Glomerular visceral epithelial cell (primary cell): ENCODE measurements at regions not wholly inside any gene's neighbourhood (a gene's known extent, or its start where the extent isn't known, plus 50 kb on each side); places are given as distances from the start of the nearest gene placed in this dataset.
"Not testable (repeated sequence)": the region's sequence is repeated elsewhere in the genome, so short reads cannot be mapped to it uniquely, and the experiment has no call there.

Experiments used
- DNase-seq: peaks from one replicate; pipeline ENCODE4 v3.0.0-alpha.2; 2016; ENCODE audit errors: extremely low spot score

GRCh38 chr22:27250418-27250817 is 551.1 kb downstream of the MN1 start:
- DNase-seq, result no peak

DNA sequence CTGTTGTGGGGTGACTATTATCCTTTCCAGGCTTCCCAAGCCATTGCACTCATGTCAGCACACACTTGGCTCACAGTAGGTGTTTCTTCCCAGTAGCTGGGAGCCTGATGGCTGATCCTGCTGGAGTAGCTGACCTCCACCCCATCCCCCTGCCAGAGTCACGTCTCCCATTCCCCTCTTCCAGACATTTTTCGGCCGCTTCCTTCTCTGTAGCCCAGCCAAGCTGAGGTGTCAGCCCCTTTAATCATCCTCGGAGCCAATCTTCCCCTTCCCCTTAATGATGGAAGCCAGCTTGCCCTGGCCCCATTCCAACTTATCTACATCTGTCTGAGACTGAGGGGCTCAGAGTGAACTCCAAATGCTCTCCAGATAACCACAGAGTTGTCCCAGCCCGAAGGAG is 550.7 kb downstream of the MN1 start:
- DNase-seq, result no peak

- DNase-seq, result no peak
Measured at GRCh38 chr22:27251563-27251962, 550.0 kb downstream of the MN1 start.

DNA sequence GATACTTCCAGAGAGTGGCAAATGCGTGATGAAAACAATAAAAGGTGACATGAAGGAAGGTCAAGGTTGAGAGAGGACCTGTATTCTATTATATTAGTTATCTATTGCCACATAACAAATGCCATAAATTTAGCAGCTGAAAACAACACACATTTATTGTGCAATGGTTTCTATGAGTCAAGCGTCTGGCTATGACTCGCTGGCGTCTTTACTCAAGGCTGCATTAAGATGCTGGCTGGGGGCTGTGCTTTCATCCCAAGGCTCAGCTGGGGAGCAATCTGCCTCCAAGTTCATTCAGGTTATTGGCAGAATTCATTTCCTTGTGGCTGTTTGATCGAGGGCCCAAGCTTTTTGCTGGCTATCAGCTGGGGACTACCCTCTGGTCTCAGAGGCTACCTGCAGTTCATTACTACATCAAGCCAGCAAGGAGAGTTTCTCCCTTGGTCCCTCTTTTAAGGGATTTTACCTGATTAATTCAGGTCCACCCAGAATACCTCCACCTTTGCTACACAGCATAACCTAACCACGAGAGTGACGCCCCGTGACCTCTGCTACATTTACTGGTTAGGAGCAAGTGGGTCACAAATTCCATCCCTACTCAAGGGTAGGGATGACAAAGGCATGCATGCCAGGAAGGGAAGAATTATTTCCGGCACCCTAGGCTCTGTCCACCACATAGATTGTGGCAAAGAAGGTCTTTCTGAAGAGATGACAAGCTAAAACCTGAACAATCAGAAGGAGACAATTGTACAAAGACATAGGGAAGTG is 549.1 kb downstream of the MN1 start:
- DNase-seq, result peak; percentile 65

DNA sequence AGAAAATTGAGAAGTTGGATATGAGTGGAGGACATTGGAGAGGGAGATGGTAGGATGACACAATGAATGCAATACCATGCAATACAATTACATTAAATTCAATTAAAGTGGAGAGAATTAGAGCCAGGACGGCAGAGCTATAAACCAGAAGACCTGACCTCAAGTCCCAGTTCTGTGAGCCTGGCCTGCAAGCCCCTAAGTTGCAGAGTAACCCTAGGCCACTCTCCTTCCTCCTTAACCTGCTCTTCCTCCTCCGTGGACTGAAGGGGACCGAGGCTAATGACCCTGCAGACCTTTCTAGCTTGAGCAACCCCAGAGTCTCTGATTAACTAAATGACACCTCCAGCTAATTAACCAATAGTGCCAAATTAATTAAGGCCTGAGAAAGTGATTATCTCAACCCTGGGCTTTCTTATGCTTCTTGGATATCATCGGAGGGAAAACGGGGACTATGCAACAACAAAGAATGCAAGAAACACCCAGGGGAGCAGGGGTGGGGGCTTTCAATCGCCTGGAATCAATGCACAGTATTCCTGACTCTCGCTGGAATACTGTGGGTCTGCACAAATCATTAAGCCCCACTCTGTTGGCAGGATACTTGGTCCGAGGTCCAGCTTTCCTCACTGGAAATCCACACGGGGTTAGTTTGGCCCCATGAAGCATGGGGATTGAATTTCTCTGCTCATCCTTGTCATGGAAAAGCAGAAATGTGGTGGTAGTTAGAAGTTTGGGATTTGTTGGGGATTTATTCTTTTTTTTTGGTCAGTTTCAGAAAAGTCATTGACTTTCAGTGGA is 548.3 kb downstream of the MN1 start:
- DNase-seq, result no peak

DNA sequence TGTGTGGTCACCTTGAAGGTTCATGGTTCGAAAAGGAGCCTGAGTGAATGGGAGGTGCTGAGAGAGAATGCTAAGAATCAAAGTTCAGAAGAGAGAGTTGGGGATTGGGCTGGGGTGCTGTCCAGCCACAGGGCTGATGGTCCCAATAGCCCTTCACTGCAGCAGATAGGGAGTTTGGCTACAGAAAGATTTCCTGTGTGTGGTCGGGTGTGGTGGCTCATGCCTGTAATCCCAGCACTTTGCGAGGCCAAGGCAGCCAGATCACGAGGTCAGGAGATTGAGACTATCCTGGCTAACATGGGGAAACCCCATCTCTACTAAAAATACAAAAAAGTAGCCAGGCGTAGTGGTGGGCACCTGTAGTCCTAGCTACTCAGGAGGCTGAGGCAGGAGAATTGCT is 547.5 kb downstream of the MN1 start:
- not testable (repeated sequence) for DNase-seq

DNA sequence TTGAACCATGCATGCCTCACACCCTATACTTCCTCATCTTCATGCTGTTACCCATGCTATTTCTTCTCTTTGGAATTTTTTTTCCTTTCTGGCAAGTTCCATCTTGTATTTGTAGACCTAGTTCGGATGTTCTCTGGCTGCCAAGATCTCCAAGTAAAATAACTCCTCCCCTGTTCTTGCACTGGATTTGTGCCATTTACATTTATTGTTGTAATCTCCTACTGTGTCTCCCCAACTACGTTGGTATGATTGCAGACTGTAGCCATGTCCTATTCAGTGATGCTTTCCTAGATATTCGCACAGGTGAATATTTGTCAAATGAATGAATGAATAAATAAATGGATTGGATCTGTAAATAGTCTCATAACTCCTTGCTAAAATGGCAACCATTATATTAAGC is 546.0 kb downstream of the MN1 start:
- no peak for DNase-seq

DNA sequence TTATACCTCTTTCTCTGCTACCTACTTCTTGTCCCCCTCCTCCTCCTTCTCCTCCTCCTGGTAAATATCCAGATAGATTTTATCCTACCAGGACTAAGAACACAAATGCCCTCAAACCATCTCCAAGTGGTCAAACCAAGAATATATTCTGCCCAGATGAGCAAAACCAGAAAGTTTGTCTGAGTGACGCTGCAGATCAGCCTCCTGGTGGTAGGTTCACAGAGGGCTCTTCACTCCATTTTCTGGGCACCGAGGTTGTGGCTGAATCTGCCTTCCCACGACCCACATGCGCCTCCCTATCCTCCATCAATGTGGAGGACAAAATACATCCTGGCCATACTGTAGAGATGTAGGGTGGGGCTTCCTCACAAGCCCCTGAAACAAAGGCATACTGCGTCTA is 543.6 kb downstream of the MN1 start:
- no peak for DNase-seq

GRCh38 chr22:27258616-27259172 is 542.9 kb downstream of the MN1 start:
- no peak for DNase-seq

GRCh38 chr22:27259433-27259832 is 542.1 kb downstream of the MN1 start:
- DNase-seq, result no peak

DNA sequence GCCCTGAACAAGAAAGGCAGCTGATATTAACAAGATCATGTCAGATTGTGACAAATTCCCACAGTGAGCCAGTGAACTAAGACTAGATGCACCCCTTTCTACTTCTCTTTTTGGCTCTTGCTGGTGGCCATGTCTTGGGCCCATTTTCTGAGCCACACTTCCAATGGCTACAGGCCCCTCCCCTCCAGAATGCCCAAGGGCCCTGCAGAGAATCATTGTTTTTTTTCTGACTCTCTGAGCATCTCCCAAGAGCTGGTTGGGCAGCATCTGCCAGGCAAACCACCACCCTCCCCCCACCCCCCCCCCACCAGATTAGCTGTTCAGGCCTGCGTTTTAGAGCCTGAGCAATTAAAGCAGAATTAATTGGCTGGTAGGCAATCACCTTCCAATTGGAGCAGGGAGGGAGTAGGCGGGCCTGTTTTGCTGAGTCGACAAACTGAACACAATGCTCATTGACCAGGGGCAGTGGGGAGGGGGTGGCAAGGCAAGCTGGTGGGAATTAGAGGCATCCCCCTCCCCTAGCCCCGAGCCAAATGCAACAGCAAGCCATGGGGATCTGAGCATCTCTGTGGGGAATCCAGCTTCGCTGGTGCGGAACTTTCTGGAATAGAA is 541.4 kb downstream of the MN1 start:
- no peak for DNase-seq

GRCh38 chr22:27262361-27262760 is 539.2 kb downstream of the MN1 start:
- DNase-seq, result no peak

GRCh38 chr22:27264184-27264583 is 537.4 kb downstream of the MN1 start:
- no peak for DNase-seq

DNA sequence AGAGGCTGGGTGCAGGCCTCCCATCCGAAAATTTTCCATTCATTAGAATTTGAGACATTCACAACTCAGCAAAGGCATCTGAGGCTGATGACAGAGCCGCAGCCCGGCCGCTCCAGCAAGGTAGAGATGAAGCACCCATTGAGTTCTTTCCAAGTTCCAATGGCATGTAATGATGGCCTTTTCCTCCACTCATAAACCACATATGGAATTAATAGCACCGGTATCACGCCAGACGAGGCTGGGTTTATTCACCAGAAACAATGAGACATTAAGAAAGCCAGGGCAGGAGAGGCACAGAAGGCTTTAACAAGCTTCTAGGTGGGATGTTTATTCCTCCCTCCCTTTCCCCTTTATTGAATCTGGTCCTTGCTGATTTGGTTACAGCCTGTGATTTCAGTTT is 534.4 kb downstream of the MN1 start:
- no peak for DNase-seq

GRCh38 chr22:27269751-27270543 is 531.6 kb downstream of the MN1 start:
- DNase-seq, result no peak

DNA sequence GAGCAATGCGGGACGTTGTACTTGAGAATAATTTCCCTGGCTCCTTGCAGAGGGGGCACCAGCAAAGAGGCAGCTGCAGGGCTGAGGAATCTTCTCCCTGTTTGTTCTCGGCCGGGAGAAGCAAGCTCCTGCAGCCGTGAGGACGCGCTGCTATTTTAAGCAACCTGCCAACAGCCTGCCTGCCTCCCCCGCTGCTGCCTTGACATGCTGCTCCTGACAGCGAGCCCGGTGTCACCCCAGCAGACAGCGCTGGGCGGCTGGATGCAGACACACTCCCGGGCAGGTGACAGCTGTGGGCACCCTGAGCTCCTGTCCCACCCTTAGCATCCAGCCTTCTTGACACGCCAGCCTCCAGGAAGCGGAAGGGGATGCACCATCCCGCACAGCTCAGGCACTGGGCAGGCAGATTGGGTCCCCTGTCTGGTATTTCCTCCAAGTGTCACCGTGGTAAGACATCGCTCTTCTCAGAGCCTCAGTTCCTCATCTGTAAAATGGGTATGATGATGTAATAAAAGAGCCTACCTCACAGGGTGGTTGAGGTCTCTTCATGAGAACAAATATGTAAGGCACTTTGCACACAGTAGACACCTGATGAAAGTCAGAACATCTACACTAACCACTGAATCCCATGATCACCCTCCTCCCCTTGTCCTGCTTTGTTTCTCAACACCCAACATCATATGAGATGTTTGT is 530.6 kb downstream of the MN1 start:
- no peak for DNase-seq

GRCh38 chr22:27273436-27273835 is 528.1 kb downstream of the MN1 start:
- no peak for DNase-seq

DNA sequence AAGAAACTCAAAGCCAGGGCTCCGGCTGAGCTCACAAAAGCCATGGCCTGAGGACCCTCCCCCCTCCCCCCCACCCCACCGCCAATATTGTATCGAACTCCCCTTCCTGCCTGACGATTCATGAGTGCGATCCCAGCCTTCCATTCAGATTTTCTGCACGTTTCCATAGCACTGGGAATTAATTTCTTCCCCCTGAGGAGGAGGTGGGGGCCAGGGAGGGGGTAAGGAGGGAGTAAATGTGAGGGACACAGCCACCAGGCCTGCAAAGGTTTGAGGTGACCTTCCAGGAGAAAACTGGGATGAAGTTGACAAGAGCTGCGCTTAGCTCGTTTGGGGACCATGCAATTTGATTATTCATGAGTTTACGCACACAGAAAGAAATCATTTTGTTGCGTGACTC is 527.7 kb downstream of the MN1 start:
- DNase-seq, result no peak

- DNase-seq, result no peak
Measured at GRCh38 chr22:27274770-27275449, 526.6 kb downstream of the MN1 start.

DNA sequence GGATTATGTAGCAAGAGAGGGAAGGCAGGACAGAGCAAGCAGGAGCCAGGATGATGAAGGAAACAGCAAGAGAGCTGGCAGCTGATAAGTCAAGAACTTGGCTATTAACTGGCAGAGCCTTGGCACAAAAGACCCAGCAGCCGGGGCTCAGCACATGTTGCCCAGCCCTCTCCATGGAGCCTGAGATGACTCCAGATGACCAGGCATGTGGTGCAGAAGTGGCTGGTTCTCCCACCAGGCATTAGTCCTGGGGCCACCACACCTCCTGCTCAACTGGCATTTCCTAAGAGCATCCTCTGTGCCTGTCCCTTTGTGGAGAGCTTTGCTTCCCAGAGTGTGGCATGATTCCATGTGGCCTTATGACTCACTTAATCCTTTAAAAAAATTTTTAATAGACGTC is 522.6 kb downstream of the MN1 start:
- DNase-seq, result no peak

DNA sequence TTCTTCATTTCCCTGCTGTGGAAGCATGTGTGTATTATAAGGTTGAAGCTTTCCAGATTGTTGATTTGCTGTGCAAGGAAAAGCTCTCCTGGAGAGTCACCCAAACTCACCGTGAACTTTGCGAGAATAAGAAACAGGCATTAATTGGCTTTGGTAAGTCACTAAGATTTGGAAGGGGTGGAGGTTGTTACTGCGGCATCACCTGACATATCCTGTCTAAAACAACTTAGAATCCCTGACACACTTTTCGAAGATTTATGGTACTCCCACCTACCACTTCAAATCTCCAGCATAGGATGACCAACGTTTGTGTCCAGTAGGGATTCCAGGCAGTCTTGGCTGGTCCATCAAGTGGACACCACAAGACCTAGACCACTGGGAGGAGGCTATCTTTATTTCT is 518.3 kb downstream of the MN1 start:
- DNase-seq, result no peak
